ENCODE measurements at regions not wholly inside any gene's neighbourhood (a gene's known extent, or its start where the extent isn't known, plus 50 kb on each side); places are given as distances from the start of the nearest gene placed in this dataset.

GRCh38 chr5:130706696-130707095 lies 458.4 kb downstream of the HINT1 start:
- Histone ChIP-seq H3K27me3 (no peaks in the 10 kb centered on the region), H3K9me3 (no peaks in the 10 kb centered on the region), H3K4me1 (no peaks in the 10 kb centered on the region), H3K27ac (no peak overlapping the region), H3K36me3 (no peaks in the 10 kb centered on the region), H3K4me3 (replicated peaks in 1 of 3) (no peak overlapping the region)
- TF ChIP-seq CTCF (IDR thresholded peaks at IDR 0.05) (no peak), POLR2A (IDR thresholded peaks at IDR 0.05) (no peak)
- DNase-seq, result no peak
- intact Hi-C loops (cut with DNase I), result no loop called here
- 78 to 80% methylated on average over 5 of the region's 5 CpGs for WGBS, 2 donors

GRCh38 chr5:130705368-130705767 lies 459.7 kb downstream of the HINT1 start:
- intact Hi-C loops (cut with DNase I), result no loop called here
- H3K9me3 ChIP-seq, result no peaks in the 10 kb centered on the region
- no peak for TF ChIP-seq CTCF (IDR thresholded peaks at IDR 0.05)
- TF ChIP-seq POLR2A (IDR thresholded peaks at IDR 0.05), result no peak

GRCh38 chr5:130693509-130693908 lies 471.5 kb downstream of the HINT1 start:
- no peak for TF ChIP-seq POLR2A (IDR thresholded peaks at IDR 0.05)
- TF ChIP-seq CTCF (IDR thresholded peaks at IDR 0.05), result no peak
- no peak for DNase-seq
- no peaks in the 10 kb centered on the region for H3K9me3 ChIP-seq
- H3K27ac ChIP-seq, result no peak overlapping the region
- intact Hi-C loops (cut with DNase I), result no loop called here
- H3K4me3 ChIP-seq (replicated peaks in 1 of 3), result no peak overlapping the region
- H3K27me3 ChIP-seq, result no peaks in the 10 kb centered on the region
- H3K4me1 ChIP-seq, result no peaks in the 10 kb centered on the region
- no peaks in the 10 kb centered on the region for H3K36me3 ChIP-seq
- WGBS, 2 donors, result 85 to 86% methylated on average over 4 of the region's 4 CpGs

More at GRCh38 chr5:130705368-130705767, 459.7 kb downstream of the HINT1 start:
- H3K4me1 ChIP-seq, result no peaks in the 10 kb centered on the region
- 84 to 88% methylated on average over 2 of the region's 2 CpGs for WGBS, 2 donors
- H3K27ac ChIP-seq, result no peak overlapping the region
- H3K36me3 ChIP-seq, result no peaks in the 10 kb centered on the region
- H3K27me3 ChIP-seq, result no peaks in the 10 kb centered on the region
- no peak for DNase-seq
- H3K4me3 ChIP-seq (replicated peaks in 1 of 3), result no peak overlapping the region

- Histone ChIP-seq H3K4me1 (no peaks in the 10 kb centered on the region), H3K4me3 (replicated peaks in 1 of 3) (no peak overlapping the region), H3K36me3 (no peaks in the 10 kb centered on the region), H3K9me3 (no peaks in the 10 kb centered on the region), H3K27ac (no peak overlapping the region), H3K27me3 (no peaks in the 10 kb centered on the region)
- TF ChIP-seq POLR2A (IDR thresholded peaks at IDR 0.05) (no peak), CTCF (IDR thresholded peaks at IDR 0.05) (no peak)
- 29 to 35% methylated on average over 1 of the region's 1 CpG for WGBS, 2 donors
- DNase-seq, result no peak
- intact Hi-C loops (cut with DNase I), result no loop called here
These were observed 472.3 kb downstream of the HINT1 start for GRCh38 chr5:130692770-130693169.

- no peak overlapping the region for H3K4me3 ChIP-seq (replicated peaks in 1 of 3)
- H3K36me3 ChIP-seq, result no peaks in the 10 kb centered on the region
- no peaks in the 10 kb centered on the region for H3K9me3 ChIP-seq
- no peaks in the 10 kb centered on the region for H3K27me3 ChIP-seq
- H3K27ac ChIP-seq, result no peak overlapping the region
- no peak for DNase-seq
- no peaks in the 10 kb centered on the region for H3K4me1 ChIP-seq
- TF ChIP-seq POLR2A (IDR thresholded peaks at IDR 0.05) (no peak), CTCF (IDR thresholded peaks at IDR 0.05) (no peak)
- intact Hi-C loops (cut with DNase I), result no loop called here
- 71 to 84% methylated on average over 4 of the region's 4 CpGs for WGBS, 2 donors
These were observed 475.2 kb downstream of the HINT1 start for GRCh38 chr5:130689831-130690230.

Data from thyroid gland (tissue), 4 donors.